OCI-M1 (cell line): ENCODE measurements at regions not wholly inside any gene's neighbourhood (a gene's known extent, or its start where the extent isn't known, plus 50 kb on each side); places are given as distances from the start of the nearest gene placed in this dataset.
A peak's percentile ranks its signal among the peaks of the same experiment; 100 is the strongest.

Experiments
- DNase-seq: peaks from one replicate; lab custom pipeline; 2025; lab: John Stamatoyannopoulos, UW

DNA sequence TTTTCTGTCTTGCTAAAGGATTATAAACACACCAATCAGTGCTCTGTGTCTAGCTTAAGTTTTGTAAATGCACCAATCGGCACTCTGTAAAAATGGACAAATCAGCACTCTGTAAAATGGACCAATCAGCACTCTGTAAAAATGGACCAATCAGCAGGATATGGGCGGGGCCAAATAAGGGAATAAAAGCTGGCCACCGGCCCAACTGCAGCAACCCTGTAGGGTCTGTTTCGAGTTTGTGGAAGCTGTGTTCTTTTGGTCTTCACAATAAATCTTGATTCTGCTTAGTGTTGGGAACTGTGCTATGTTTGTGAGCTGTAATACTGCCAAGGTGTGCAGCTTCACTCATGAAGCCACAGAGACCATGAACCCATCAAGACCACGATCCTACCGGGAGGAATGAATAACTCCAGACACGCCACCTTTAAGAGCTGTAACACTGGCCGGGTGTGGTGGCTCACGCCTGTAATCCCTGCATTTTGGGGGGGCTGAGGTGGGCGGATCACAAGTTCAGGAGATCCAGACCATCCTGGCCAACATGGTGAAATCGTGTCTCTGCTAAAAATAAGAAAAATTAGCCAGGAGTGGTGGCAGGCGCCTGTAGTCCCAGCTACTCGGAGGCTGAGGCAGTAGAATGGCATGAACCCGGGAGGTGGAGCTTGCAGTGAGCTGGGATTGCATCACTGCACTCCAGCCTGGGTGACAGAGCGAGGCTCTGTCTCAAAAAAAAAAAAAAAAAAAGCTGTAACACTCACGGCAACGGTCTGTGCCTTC, 133.0 kb upstream of the GDF10 start:
- DNase-seq: peak; percentile 7

DNA sequence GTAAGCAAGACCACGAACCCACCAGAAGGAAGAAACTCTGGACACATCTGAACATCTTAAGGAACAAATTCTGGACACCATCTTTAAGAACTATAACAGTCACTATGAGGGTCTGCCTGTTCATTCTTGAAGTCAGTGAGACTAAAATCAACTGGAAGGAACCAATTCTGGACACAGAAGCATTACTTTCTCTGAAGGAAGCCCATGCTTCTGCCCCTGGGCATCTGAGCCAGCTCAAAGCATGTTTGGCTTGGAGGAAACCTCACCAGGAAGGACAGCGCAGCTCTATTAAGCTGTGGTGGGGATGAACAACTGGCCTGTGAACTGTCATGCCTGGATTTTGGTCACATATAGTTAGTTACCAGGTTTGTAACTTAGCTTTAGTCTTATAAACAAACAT, 132.4 kb upstream of the GDF10 start:
- DNase-seq: no peak

DNA sequence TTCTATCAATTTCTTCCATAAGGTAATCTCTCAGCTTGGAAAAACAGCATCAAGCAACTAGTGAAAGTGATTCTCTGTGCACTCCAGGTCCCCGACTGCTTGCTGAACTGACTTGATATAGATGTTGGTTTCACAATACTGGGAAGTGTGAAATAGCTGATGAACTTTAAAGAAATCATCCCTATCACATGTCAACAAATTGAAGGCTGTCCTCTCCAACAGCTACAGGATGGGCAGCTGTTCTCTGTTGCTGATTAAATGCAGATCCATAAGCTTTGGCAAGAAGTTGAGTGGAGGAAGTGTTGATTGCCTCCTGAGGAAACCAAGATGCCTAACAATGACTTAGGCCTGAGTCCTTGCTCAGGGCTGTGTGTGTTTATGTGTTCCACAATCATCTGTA, 130.4 kb upstream of the GDF10 start:
- no peak for DNase-seq

DNA sequence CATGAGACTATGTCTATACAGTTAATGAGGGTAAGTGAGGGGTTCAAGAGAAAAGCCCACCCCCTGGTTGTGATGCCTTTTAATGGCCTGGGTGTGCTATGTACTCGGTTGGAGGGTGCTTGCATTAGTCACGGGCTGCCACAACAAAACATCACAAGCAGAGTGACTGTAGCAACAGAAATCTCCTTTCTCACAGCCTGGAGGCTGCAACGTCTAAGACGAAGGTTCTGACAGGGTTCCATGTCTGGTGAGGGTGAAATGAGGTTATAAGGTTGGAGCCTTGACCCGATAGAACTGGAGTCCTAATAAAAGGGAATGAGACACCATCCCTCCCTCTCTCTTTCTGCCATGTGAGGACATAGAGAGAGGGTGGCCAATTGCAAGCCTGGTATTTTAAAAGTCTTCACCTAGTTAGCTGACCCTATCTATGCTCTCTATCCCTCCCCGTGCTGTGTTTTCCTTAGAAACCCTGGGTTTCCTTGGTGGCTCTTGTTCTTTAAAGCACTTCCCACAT, 126.0 kb upstream of the GDF10 start:
- no peak for DNase-seq

GRCh38 chr10:47175181-47176123, 124.5 kb upstream of the GDF10 start:
- no peak for DNase-seq

- no peak for DNase-seq
These were observed 123.6 kb upstream of the GDF10 start for GRCh38 chr10:47176206-47176902.

DNA sequence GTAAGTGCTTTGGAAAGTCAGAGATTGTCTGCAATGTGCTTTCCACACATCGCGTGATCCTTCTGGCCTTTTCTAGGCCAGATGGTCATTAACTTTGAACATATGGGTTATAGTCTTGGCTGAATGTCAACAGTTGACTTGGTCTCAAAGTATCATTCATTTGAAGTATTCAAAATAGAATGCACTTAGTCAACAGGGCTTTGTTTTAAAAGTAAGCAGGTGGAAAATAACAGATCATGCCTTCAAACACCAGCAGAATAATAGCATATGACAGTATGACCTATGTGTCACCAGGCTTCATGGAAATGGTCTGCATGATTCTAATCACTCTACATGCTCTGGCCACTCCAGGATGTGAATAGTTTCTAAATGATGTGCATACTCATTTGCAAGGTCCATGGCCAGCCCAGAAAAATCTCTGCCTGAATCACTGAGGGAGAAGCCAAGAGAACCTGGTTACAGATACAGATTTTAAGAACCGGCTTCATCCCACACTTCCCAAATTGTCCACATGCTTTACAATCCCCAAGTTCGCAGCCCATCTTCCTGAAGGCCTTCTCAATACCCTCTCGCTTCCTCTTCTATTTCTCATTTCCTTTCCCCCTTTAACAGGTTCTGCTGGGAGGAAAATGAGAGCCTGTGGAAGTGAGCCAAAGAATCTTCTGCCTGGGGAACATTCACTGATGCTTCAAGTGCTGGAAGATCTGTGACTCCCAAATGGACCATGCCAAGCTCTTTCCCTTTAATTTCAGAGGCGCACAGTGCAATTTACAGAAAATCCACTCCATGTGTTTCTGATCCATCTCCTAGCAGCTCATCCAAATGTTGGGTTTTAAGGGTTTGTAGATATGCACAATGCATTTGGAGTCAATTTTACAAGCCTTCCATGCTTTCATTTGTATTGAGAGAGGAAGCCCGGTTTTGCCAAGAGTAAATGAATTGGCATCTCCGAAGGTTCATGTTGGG, 122.8 kb upstream of the GDF10 start:
- DNase-seq: no peak

GRCh38 chr10:47178537-47179290, 121.3 kb upstream of the GDF10 start:
- DNase-seq: no peak

DNA sequence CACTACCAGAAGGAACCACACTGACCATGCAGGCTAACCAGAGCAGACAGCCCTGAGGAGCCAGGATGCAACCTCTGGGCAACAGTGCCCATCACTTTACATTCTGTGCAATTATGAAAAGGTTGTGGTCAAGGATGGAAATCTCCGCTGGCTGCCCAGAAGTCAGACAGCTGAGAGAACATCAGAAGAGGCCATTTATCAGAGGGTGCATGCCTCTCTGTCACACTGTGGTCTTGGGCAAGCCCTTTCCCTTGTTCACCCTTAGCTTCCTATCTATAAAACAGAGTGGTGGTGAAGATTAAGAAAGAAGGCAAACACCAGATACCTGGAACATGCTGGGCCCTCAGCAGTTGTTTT, 120.7 kb upstream of the GDF10 start:
- DNase-seq: peak; percentile 20

GRCh38 chr10:47181052-47181849, 118.7 kb upstream of the GDF10 start:
- no peak for DNase-seq

- no peak for DNase-seq
These were observed 116.9 kb upstream of the GDF10 start for GRCh38 chr10:47182934-47183703.

DNA sequence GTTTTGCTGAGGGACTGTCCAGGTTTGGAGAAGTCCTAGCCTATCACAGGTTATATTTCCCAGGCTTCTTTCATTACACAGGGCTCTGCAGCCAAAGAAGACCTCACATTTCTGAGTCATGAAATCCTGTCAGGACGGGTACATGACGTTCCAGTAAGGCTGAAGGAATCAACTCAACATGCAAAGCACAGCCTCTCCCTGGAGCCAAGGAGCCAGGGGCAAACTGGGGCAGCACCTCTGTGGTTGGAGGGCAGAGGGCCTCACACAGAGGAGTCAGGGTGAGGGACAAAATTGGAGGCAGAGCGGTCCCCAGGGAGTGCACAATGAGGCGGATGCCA, 116.3 kb upstream of the GDF10 start:
- no peak for DNase-seq

- no peak for DNase-seq
These were observed 115.7 kb upstream of the GDF10 start for GRCh38 chr10:47184273-47184672.

DNA sequence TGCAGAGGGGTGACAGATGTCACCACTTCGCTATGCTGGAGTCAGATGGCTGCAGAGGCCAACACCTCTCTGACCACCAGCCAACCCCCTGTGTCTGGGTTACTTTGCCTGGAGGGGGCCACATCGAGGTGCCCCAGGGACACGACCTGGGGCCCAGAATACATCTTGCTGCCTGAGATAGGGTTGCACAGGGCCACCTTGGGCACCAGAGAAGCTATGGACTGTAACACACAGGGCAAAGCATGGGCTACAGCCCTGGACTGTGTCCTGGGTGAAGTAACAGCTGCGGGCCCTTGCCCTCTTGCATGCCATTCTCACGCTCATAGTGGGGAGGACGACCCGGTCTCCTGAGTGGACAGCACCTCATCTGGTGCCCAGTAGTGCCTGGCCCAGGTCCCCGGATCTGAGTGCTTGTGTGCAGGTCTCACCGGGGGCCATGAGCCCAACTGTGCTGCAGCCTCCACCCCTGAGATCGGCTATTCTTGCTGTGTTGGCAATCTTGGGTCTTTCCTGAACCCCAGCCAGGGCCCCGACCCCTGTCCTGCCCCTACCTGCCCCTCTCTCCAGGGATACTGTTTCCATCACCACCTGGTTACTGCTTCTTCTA, 115.2 kb upstream of the GDF10 start:
- DNase-seq: no peak

GRCh38 chr10:47186941-47187340, 113.1 kb upstream of the GDF10 start:
- DNase-seq: no peak

GRCh38 chr10:47187592-47187991, 112.4 kb upstream of the GDF10 start:
- DNase-seq: no peak

- DNase-seq: no peak
These were observed 111.8 kb upstream of the GDF10 start for GRCh38 chr10:47188156-47188555.

- DNase-seq: no peak
These were observed 110.2 kb upstream of the GDF10 start for GRCh38 chr10:47189802-47190201.

DNA sequence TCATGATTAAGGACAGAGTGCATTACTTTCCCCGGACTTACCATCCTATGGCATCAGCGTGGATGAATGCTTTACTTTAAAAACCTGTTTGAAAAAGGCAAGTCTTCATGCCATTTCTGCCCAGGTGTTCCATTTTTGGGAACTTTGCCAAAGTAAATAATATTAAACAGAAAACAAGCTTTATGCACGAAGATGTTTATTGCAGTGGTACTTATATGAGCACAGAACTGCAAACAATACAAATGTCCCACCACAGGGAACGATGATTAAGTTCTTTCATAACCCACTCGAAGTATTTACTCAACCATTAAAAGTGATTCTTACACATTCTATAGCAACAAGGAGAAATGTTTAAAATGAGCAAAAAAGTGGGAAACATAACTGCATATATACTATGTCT, 109.7 kb upstream of the GDF10 start:
- DNase-seq: no peak
